ENCODE measurements at regions not wholly inside any gene's neighbourhood (a gene's known extent, or its start where the extent isn't known, plus 50 kb on each side); places are given as distances from the start of the nearest gene placed in this dataset.

DNA sequence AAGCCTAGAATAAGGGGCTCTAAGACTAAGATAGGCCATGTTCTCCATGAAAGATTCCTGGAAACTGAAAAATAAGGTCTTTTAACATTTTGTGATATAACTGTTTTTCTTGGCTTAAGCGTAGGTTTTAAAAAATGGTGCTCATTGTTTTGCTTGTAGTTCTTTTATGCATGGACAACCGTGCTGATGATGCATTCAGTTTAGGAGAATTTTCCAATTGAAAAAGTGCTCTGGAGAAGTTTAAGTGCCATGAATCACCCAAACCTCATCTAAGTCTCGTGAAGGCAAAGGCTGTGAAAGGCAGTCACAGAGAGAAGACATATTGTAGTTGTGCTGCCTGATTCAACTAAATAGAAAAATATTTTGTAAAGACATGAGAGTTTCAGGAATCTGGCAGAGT lies 111.8 kb upstream of the GAREM1 start:
- Histone ChIP-seq H3K9me3 (ENCODE audit: control insufficient read depth in 2 of 2, low read length in 2 of 2) (no peaks in the 10 kb centered on the region), H3K9ac (ENCODE audit: low read depth in 1 of 2, low read length in 2 of 2) (no peak overlapping the region), H3K27me3 (ENCODE audit: control insufficient read depth in 2 of 2, insufficient read depth in 2 of 2, low read length in 2 of 2) (no peaks in the 10 kb centered on the region), H3K4me1 (ENCODE audit: control insufficient read depth in 2 of 2, insufficient read depth in 2 of 2, low read length in 2 of 2) (no peaks in the 10 kb centered on the region), H3K36me3 (ENCODE audit: control insufficient read depth in 2 of 2, insufficient read depth in 2 of 2, low read length in 2 of 2) (no peaks in the 10 kb centered on the region), H3K27ac (ENCODE audit: low read depth in 2 of 2, low read length in 2 of 2) (no peak overlapping the region), H3K4me3 (ENCODE audit: low read length in 2 of 2) (no peak overlapping the region)

DNA sequence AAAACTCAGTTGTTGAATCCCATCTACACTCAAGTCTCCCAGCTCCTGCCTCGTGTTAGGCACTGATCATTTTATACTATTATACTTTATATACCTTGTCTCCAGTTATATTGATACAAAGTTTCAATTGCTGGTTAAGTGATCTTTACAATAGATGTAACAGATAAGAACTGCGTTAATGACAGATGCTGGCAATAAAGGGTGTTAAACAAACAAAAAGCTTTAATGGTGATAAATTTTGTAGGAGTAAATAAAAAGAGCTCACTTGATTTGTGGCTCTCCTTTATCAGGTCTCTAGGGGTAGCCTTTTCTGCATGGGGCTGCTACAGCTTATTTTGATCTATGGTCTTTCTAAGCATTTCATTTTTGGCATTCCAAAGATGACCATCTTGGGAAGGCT lies 106.9 kb upstream of the GAREM1 start:
- Histone ChIP-seq H3K27me3 (ENCODE audit: control insufficient read depth in 2 of 2, insufficient read depth in 2 of 2, low read length in 2 of 2) (no peaks in the 10 kb centered on the region), H3K27ac (ENCODE audit: low read depth in 2 of 2, low read length in 2 of 2) (no peak overlapping the region), H3K36me3 (ENCODE audit: control insufficient read depth in 2 of 2, insufficient read depth in 2 of 2, low read length in 2 of 2) (no peaks in the 10 kb centered on the region), H3K4me3 (ENCODE audit: low read length in 2 of 2) (no peak overlapping the region), H3K9ac (ENCODE audit: low read depth in 1 of 2, low read length in 2 of 2) (no peak overlapping the region), H3K4me1 (ENCODE audit: control insufficient read depth in 2 of 2, insufficient read depth in 2 of 2, low read length in 2 of 2) (no peaks in the 10 kb centered on the region), H3K9me3 (ENCODE audit: control insufficient read depth in 2 of 2, low read length in 2 of 2) (no peaks in the 10 kb centered on the region)

DNA sequence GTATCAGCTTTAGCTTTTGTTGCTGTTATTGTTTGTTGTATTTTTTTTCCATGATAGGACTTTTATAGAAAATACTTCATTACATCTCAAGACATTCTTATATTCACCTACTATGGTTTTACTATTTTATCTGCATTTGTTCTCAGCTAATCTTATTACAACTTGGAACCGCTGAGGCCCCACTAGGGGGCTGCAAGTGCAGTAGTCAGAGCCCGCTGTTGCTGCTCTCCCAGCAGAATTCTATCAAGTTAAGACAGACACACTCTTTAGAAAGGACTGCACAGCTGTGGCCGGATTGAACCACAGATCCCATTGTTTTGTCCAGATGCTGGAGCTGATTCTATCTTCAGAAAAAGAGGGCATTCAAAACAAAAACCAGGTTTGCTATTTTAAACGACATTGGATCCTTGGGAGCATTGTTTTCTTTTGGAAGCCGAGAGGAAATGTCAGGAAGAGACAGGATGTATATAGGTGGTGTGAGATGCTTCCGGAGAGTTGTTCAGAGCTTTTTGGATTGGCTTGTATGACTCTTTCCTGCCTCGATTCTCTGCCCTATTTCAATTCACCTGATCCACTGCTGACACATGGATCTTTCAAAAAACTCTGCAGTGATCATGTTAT lies 105.7 kb upstream of the GAREM1 start:
- Histone ChIP-seq H3K27me3 (ENCODE audit: control insufficient read depth in 2 of 2, insufficient read depth in 2 of 2, low read length in 2 of 2) (no peaks in the 10 kb centered on the region), H3K4me3 (ENCODE audit: low read length in 2 of 2) (no peak overlapping the region), H3K27ac (ENCODE audit: low read depth in 2 of 2, low read length in 2 of 2) (no peak overlapping the region)

DNA sequence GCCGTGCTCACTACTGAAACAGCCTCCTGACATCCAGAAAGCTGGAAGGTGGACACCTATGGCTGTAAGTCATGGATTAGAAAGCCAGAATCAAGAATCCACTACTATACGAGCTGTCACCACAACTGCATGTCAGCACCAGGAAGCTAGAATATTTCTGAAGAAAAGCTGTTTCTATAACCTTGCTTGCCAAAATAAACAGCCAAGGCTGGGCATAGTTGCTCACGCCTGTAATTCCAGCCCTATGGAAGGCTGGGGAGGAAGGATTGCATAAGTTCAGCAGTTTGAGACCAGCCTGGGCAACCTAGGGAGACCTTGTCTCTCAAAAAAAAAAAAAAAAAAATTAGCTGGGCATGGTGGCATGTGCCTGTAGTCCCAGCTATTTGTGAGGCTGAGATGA lies 96.3 kb upstream of the GAREM1 start:
- H3K36me3 ChIP-seq (ENCODE audit: control insufficient read depth in 2 of 2, insufficient read depth in 2 of 2, low read length in 2 of 2), result no peaks in the 10 kb centered on the region
- no peaks in the 10 kb centered on the region for H3K4me1 ChIP-seq (ENCODE audit: control insufficient read depth in 2 of 2, insufficient read depth in 2 of 2, low read length in 2 of 2)
- H3K4me3 ChIP-seq (ENCODE audit: low read length in 2 of 2), result no peak overlapping the region
- no peak overlapping the region for H3K9ac ChIP-seq (ENCODE audit: low read depth in 1 of 2, low read length in 2 of 2)
- H3K27me3 ChIP-seq (ENCODE audit: control insufficient read depth in 2 of 2, insufficient read depth in 2 of 2, low read length in 2 of 2), result no peaks in the 10 kb centered on the region
- no peaks in the 10 kb centered on the region for H3K9me3 ChIP-seq (ENCODE audit: control insufficient read depth in 2 of 2, low read length in 2 of 2)
- H3K27ac ChIP-seq (ENCODE audit: low read depth in 2 of 2, low read length in 2 of 2), result no peak overlapping the region

More for the DNA sequence above, 105.7 kb upstream of the GAREM1 start:
- H3K9ac ChIP-seq (ENCODE audit: low read depth in 1 of 2, low read length in 2 of 2), result no peak overlapping the region
- H3K4me1 ChIP-seq (ENCODE audit: control insufficient read depth in 2 of 2, insufficient read depth in 2 of 2, low read length in 2 of 2), result no peaks in the 10 kb centered on the region
- H3K36me3 ChIP-seq (ENCODE audit: control insufficient read depth in 2 of 2, insufficient read depth in 2 of 2, low read length in 2 of 2), result no peaks in the 10 kb centered on the region
- H3K9me3 ChIP-seq (ENCODE audit: control insufficient read depth in 2 of 2, low read length in 2 of 2), result no peaks in the 10 kb centered on the region

DNA sequence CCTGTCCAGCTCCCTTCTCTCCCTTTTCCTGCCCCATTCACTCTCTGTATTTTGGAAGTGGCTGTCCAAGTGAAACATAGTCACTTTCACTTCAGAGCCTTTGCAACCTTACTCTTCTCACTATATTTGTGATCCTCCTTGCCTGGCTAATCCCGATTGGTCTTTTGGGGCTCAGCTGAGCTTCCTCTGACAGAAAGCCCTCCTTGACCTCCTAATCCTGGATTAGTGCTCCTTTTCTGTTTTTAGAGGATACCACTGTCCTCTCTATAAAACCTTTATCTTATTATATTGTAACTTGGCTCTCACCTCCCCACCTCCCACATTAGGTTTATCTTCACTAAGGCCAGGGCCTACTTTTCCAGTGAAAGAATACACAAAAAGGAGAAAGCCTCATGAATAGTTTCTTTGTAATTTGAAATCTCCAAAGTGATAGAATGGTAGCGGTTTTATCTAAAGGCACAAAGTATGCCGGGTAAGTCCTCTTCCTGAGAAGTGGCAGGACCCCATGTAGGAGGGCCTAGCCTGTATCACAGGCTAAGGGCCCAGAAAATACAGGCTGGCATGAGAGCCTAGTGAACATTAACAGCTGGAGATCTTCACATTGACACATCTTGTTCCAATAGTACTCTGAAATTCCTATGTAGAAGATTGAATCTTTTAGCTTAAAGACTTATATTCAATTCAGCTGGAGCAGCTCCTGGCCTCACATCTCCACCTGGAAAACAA lies 83.1 kb upstream of the GAREM1 start:
- no peaks in the 10 kb centered on the region for H3K36me3 ChIP-seq (ENCODE audit: control insufficient read depth in 2 of 2, insufficient read depth in 2 of 2, low read length in 2 of 2)
- H3K27ac ChIP-seq (ENCODE audit: low read depth in 2 of 2, low read length in 2 of 2), result no peak overlapping the region
- no peaks in the 10 kb centered on the region for H3K27me3 ChIP-seq (ENCODE audit: control insufficient read depth in 2 of 2, insufficient read depth in 2 of 2, low read length in 2 of 2)
- H3K4me1 ChIP-seq (ENCODE audit: control insufficient read depth in 2 of 2, insufficient read depth in 2 of 2, low read length in 2 of 2), result no peaks in the 10 kb centered on the region
- H3K9me3 ChIP-seq (ENCODE audit: control insufficient read depth in 2 of 2, low read length in 2 of 2), result no peaks in the 10 kb centered on the region
- no peak overlapping the region for H3K4me3 ChIP-seq (ENCODE audit: low read length in 2 of 2)
- H3K9ac ChIP-seq (ENCODE audit: low read depth in 1 of 2, low read length in 2 of 2), result no peak overlapping the region

DNA sequence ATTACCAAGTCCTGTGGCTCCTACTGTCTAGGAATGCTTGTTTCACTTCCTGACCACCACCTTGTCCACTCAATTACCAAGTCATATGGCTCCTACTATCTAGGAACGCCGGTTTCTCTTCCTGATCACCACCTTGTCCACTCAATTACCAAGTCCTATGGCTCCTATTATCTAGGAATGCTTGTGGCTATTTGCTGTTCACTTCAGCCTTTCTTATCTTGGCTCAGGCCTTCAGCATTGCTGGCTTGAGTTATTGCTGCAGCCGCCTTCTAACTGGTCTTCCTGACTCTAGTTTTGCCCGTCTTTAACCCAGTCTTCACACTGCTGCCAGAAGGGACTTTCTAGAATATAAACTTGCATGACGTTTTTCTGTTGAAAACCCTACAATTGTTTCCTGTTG lies 82.5 kb upstream of the GAREM1 start:
- Histone ChIP-seq H3K4me1 (ENCODE audit: control insufficient read depth in 2 of 2, insufficient read depth in 2 of 2, low read length in 2 of 2) (no peaks in the 10 kb centered on the region), H3K9me3 (ENCODE audit: control insufficient read depth in 2 of 2, low read length in 2 of 2) (no peaks in the 10 kb centered on the region), H3K27me3 (ENCODE audit: control insufficient read depth in 2 of 2, insufficient read depth in 2 of 2, low read length in 2 of 2) (no peaks in the 10 kb centered on the region), H3K4me3 (ENCODE audit: low read length in 2 of 2) (no peak overlapping the region), H3K9ac (ENCODE audit: low read depth in 1 of 2, low read length in 2 of 2) (no peak overlapping the region), H3K36me3 (ENCODE audit: control insufficient read depth in 2 of 2, insufficient read depth in 2 of 2, low read length in 2 of 2) (no peaks in the 10 kb centered on the region), H3K27ac (ENCODE audit: low read depth in 2 of 2, low read length in 2 of 2) (no peak overlapping the region)

DNA sequence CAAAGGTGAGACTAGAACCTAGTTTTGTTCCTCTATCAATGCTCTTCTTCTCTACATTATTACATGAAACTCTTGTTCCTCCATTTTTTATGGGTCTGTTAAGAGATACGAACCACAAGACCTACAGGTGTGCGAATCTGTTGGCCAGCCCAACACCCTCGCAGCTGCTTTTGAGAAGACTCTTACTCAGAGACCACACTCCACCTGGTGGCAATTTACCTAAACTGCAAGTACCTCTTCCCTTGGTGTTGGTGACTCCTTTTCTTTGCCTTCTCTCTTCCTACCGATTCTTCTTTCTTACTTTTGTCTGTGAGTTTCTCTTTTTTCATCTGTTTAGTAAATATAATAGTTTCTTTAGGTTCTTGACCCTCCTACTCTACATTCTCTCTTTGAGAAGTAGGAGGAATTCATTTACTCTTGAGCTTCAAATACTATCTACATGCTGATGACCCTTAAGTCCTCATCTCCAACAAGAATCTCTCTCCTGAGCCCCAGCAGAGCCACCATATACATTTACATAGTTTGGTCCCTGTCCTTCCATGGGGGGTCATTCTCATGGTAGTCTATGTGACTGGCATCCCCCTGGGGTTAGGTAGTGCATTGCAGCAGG lies 81.8 kb upstream of the GAREM1 start:
- Histone ChIP-seq H3K27ac (ENCODE audit: low read depth in 2 of 2, low read length in 2 of 2) (no peak overlapping the region), H3K4me1 (ENCODE audit: control insufficient read depth in 2 of 2, insufficient read depth in 2 of 2, low read length in 2 of 2) (no peaks in the 10 kb centered on the region), H3K9ac (ENCODE audit: low read depth in 1 of 2, low read length in 2 of 2) (no peak overlapping the region), H3K36me3 (ENCODE audit: control insufficient read depth in 2 of 2, insufficient read depth in 2 of 2, low read length in 2 of 2) (no peaks in the 10 kb centered on the region), H3K27me3 (ENCODE audit: control insufficient read depth in 2 of 2, insufficient read depth in 2 of 2, low read length in 2 of 2) (no peaks in the 10 kb centered on the region), H3K9me3 (ENCODE audit: control insufficient read depth in 2 of 2, low read length in 2 of 2) (no peaks in the 10 kb centered on the region), H3K4me3 (ENCODE audit: low read length in 2 of 2) (no peak overlapping the region)

DNA sequence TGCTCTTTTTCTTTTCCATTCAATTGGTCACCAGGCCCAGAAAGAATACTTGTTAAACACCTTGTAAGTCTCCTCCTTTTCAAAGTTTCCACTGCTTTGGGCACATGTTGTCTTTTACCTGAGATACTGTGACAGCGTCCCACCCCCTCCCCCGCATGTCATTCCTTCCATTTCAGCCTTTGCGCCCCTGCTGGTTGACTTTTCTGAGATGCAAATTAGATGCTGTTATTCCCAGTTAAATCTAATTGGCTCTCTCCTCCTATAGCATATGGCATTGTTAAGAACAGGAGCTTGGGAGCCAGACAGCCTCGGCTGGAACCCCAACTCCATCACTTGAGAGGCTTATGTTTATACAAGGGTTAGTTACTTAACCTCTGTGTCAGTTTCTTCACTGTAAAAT lies 80.3 kb upstream of the GAREM1 start:
- Histone ChIP-seq H3K9ac (ENCODE audit: low read depth in 1 of 2, low read length in 2 of 2) (no peak overlapping the region), H3K4me3 (ENCODE audit: low read length in 2 of 2) (no peak overlapping the region), H3K36me3 (ENCODE audit: control insufficient read depth in 2 of 2, insufficient read depth in 2 of 2, low read length in 2 of 2) (no peaks in the 10 kb centered on the region), H3K9me3 (ENCODE audit: control insufficient read depth in 2 of 2, low read length in 2 of 2) (no peaks in the 10 kb centered on the region), H3K27me3 (ENCODE audit: control insufficient read depth in 2 of 2, insufficient read depth in 2 of 2, low read length in 2 of 2) (no peaks in the 10 kb centered on the region), H3K4me1 (ENCODE audit: control insufficient read depth in 2 of 2, insufficient read depth in 2 of 2, low read length in 2 of 2) (no peaks in the 10 kb centered on the region), H3K27ac (ENCODE audit: low read depth in 2 of 2, low read length in 2 of 2) (no peak overlapping the region)

DNA sequence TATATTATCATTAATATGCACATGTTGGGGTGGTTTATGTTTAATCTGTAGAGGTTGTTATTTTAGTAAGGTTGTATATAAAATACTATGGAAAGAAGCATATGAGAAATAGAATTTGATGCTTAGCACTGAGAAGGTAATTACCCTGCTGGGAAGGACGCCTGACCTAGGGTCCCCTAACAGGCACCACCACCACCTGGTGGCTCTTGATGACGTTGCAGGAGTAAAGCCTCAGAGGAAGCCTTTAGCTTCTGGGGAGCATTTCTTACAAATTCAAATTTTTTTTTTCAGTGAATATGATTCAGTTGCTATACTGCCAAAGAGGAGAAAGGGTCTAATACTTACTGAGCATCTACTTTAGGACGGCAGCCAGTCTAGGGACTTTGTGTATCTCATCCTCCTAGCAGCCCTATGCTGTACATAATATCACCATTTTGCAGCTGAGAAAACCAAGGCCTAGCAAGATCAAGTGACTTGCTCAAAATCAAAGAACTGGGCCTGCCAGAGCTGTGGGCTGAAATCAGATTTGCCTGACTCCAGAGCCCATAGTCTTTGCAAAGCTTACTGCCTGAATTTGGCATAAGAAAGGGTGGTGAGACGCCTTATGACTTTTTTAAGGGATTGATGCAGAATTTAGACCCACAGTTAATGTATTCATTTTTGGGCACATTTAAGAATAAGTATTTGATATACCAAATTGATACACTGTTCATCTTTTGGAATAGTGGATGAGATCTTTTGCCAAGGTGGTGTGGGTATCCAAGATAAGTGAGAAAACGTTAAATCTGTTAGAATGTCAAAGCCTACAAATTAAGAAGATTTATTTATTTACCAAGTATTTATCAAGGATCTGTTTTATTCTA lies 78.8 kb upstream of the GAREM1 start:
- Histone ChIP-seq H3K4me3 (ENCODE audit: low read length in 2 of 2) (no peak overlapping the region), H3K27me3 (ENCODE audit: control insufficient read depth in 2 of 2, insufficient read depth in 2 of 2, low read length in 2 of 2) (no peaks in the 10 kb centered on the region), H3K9ac (ENCODE audit: low read depth in 1 of 2, low read length in 2 of 2) (no peak overlapping the region), H3K27ac (ENCODE audit: low read depth in 2 of 2, low read length in 2 of 2) (no peak overlapping the region), H3K4me1 (ENCODE audit: control insufficient read depth in 2 of 2, insufficient read depth in 2 of 2, low read length in 2 of 2) (no peaks in the 10 kb centered on the region), H3K9me3 (ENCODE audit: control insufficient read depth in 2 of 2, low read length in 2 of 2) (no peaks in the 10 kb centered on the region), H3K36me3 (ENCODE audit: control insufficient read depth in 2 of 2, insufficient read depth in 2 of 2, low read length in 2 of 2) (no peaks in the 10 kb centered on the region)

DNA sequence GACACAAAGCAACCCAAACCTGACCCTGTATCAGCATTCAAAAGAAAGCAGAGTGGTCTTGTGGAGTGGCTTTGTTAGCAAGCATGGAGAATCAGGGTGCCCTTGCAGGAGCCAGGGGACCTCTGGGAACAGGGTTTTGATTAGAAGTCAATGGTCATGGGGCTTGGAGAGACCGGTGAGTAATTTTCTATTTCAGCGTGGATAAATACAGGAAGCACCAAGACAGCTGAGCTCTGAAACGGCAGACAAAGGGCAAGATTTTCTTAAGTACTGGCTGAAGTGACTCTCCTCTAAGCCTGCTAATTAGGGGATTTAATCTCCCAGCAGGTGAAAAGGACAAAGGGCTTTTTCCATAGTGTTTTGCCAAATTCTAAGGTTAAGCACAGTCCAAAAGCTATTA lies 78.0 kb upstream of the GAREM1 start:
- Histone ChIP-seq H3K27ac (ENCODE audit: low read depth in 2 of 2, low read length in 2 of 2) (no peak overlapping the region), H3K9ac (ENCODE audit: low read depth in 1 of 2, low read length in 2 of 2) (no peak overlapping the region), H3K27me3 (ENCODE audit: control insufficient read depth in 2 of 2, insufficient read depth in 2 of 2, low read length in 2 of 2) (no peaks in the 10 kb centered on the region), H3K4me1 (ENCODE audit: control insufficient read depth in 2 of 2, insufficient read depth in 2 of 2, low read length in 2 of 2) (no peaks in the 10 kb centered on the region), H3K4me3 (ENCODE audit: low read length in 2 of 2) (no peak overlapping the region), H3K36me3 (ENCODE audit: control insufficient read depth in 2 of 2, insufficient read depth in 2 of 2, low read length in 2 of 2) (no peaks in the 10 kb centered on the region), H3K9me3 (ENCODE audit: control insufficient read depth in 2 of 2, low read length in 2 of 2) (no peaks in the 10 kb centered on the region)
